Fibroblast of villous mesenchyme (primary cell): ENCODE measurements at regions not wholly inside any gene's neighbourhood (a gene's known extent, or its start where the extent isn't known, plus 50 kb on each side); places are given as distances from the start of the nearest gene placed in this dataset.

Source experiments
- DNase-seq: peaks from one replicate; pipeline ENCODE4 v3.0.0-alpha.2; 2010; ENCODE audit warnings: low read depth
- H3K4me3 ChIP-seq: 2 replicates; pipeline ENCODE4 v1.5.1; 2011; ENCODE audit warnings: low read depth, mild to moderate bottlenecking, low read length
- CTCF ChIP-seq: IDR thresholded peaks from 2 replicates; pipeline ENCODE4 v1.5.1; 2012; ENCODE audit warnings: low read depth, mild to moderate bottlenecking, low read length; ENCODE audit not compliant: insufficient read depth

GRCh38 chr13:68293631-68294030 lies 1063.5 kb upstream of the PCDH9 start:
- DNase-seq = no peak
- TF ChIP-seq CTCF = no peak
- no peak overlapping the region for H3K4me3 ChIP-seq

DNA sequence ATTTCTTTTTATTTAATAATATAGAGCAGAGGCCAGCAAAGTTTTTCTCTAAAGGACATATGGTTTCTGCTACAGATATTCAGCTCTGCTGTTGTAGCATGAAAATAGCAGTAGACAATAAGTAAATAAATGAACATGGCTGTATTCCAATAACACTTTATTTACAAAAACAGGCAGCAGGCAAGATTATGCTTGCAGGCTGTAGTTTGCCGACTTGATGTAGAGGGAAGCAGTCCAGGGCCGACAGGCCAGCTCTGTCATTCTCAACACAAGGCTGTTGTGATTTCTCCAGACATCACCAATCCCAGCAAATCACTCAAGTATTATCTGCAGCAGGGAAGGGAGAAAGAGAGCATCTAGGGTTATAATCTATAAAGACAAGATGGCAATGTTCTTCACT lies 1062.5 kb upstream of the PCDH9 start:
- no peak for TF ChIP-seq CTCF
- no peak for DNase-seq
- no peak overlapping the region for H3K4me3 ChIP-seq

DNA sequence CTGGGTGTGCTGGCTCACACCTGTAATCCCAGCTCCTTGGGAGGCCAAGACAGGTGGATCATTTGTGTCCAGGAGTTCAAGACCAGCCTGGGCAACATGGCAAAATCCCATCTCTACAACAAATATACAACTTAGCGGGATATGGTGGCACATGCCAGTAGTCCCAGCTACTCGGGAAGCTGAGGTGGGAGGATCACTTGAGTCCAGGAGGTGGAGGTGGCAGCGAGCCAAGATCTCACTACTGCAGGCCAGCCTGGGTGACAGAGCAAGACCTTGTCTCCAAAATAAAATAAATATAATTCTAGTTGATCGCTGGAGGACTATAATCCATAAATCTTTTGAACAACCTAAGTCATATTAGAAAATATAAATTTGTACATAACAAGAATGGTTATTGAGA lies 1061.5 kb upstream of the PCDH9 start:
- no peak for DNase-seq
- H3K4me3 ChIP-seq = no peak overlapping the region
- TF ChIP-seq CTCF = no peak

GRCh38 chr13:68275758-68276157 lies 1045.6 kb upstream of the PCDH9 start:
- TF ChIP-seq CTCF = no peak
- DNase-seq = no peak
- H3K4me3 ChIP-seq = no peak overlapping the region

DNA sequence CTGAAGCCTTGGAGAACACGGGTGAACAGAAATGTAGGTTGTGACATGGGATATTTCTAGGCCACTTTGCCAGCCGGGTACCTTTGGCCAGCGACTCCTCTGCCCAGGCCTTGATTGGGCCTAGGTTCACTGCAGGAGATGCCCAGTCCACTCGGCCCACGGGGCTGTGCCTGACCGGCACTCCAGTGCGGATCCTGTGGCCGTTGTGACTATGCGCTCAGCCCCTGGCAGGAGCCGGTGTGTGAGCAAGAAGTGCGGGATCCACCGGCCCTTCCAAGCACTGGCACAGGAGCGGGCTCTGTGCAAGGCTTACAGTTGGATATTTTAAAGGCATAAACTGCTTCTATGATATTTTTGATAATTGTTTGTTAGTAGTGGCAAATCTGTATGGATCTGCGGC lies 1042.5 kb upstream of the PCDH9 start:
- TF ChIP-seq CTCF = no peak
- H3K4me3 ChIP-seq = no peak overlapping the region
- no peak for DNase-seq

DNA sequence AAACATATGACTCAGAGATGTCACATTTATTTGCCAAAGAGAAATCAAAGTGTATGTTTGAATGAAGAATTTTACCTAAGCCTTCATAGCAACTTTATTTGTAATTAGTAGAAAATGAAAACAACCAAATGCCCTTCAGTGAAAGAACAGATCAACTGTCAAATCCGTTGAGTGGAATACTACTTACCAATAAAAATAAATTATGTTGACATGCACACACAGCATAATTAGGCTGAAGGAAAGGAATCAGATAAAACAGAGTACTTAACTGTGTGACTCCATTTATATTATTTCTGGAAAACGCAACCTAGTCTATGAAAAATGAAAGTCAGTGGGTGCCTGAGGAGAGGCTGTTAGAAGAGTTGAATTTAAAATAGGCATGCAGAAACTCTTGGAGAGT lies 1034.6 kb upstream of the PCDH9 start:
- no peak overlapping the region for H3K4me3 ChIP-seq
- no peak for TF ChIP-seq CTCF
- no peak for DNase-seq

DNA sequence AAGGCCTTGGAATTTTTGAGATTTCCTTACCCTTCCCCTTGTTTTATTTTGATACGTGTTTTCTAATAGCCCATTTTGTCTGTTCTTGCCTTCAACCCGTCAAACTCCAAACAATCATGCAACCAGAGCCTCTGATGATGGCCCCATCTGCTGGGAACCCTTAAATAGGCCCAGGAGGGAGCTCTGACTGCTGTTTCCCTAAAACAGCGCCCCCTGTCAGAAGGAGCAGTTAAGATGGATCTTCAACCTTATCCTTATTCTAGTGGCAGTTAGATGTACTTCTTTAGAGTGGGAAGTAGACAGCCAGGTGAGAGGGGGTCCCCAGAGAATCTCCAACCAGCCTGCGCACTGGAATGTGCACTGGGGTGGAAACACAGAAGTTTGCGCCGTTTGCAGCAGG lies 1031.0 kb upstream of the PCDH9 start:
- H3K4me3 ChIP-seq = no peak overlapping the region
- TF ChIP-seq CTCF = no peak
- DNase-seq = no peak
